Activated T-cell treated with anti-CD3 and anti-CD28 coated beads, Interleukin-2, amount 50 U/mL, for 24 hours (primary cell): ENCODE measurements at regions not wholly inside any gene's neighbourhood (a gene's known extent, or its start where the extent isn't known, plus 50 kb on each side); places are given as distances from the start of the nearest gene placed in this dataset.

Experiments used
- DNase-seq: peaks from one replicate; pipeline ENCODE4 v3.0.0-alpha.2; 2020
- H3K27ac Mint-ChIP-seq: 2 replicates; pipeline ENCODE4 v1.8.0; 2020; ENCODE audit warnings: mild to moderate bottlenecking, mixed read lengths
- H3K27me3 Mint-ChIP-seq: 2 replicates; pipeline ENCODE4 v1.8.0; 2020; ENCODE audit warnings: mixed read lengths
- H3K36me3 Mint-ChIP-seq: 2 replicates; pipeline ENCODE4 v1.8.0; 2020; ENCODE audit warnings: low read depth, mixed read lengths
- H3K4me1 Mint-ChIP-seq: 2 replicates; pipeline ENCODE4 v1.8.0; 2020; ENCODE audit warnings: low read depth, mixed read lengths
- H3K4me3 Mint-ChIP-seq: 2 replicates; pipeline ENCODE4 v1.8.0; 2020; ENCODE audit warnings: mild to moderate bottlenecking, moderate library complexity, mixed read lengths
- H3K9me3 Mint-ChIP-seq: 2 replicates; pipeline ENCODE4 v1.8.0; 2020; ENCODE audit warnings: mixed read lengths

- Mint-ChIP-seq H3K27ac (no peak overlapping the region), H3K9me3 (no peaks in the 10 kb centered on the region), H3K4me1 (peaks cover 5% of the 10 kb centered on the region), H3K27me3 (peaks cover 8% of the 10 kb centered on the region), H3K36me3 (no peaks in the 10 kb centered on the region), H3K4me3 (no peak overlapping the region)
- no peak for DNase-seq
Observed at GRCh38 chr9:86723346-86723745, 224.0 kb downstream of the GAS1 start.

DNA sequence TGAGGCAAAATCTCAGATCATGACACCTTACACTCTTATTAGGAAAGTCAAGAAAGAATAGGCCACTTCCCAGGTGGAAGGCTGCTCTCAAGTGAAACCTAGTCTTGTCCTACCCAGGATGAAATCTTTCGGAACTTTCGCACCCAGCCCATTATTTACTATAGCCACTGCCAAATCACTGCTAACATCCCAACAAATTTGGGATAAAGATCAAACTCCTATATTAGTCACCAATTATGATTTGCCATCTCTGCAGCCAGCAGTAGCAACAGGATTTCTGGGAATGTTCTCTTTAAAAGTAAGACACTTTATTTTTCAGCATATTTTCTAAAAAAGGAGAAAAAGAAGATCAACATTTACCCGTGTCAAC lies 224.6 kb downstream of the GAS1 start:
- Mint-ChIP-seq H3K27me3 (peaks cover 13% of the 10 kb centered on the region), H3K27ac (no peak overlapping the region), H3K4me3 (no peak overlapping the region), H3K4me1 (peaks cover 5% of the 10 kb centered on the region), H3K9me3 (no peaks in the 10 kb centered on the region), H3K36me3 (no peaks in the 10 kb centered on the region)
- no peak for DNase-seq

DNA sequence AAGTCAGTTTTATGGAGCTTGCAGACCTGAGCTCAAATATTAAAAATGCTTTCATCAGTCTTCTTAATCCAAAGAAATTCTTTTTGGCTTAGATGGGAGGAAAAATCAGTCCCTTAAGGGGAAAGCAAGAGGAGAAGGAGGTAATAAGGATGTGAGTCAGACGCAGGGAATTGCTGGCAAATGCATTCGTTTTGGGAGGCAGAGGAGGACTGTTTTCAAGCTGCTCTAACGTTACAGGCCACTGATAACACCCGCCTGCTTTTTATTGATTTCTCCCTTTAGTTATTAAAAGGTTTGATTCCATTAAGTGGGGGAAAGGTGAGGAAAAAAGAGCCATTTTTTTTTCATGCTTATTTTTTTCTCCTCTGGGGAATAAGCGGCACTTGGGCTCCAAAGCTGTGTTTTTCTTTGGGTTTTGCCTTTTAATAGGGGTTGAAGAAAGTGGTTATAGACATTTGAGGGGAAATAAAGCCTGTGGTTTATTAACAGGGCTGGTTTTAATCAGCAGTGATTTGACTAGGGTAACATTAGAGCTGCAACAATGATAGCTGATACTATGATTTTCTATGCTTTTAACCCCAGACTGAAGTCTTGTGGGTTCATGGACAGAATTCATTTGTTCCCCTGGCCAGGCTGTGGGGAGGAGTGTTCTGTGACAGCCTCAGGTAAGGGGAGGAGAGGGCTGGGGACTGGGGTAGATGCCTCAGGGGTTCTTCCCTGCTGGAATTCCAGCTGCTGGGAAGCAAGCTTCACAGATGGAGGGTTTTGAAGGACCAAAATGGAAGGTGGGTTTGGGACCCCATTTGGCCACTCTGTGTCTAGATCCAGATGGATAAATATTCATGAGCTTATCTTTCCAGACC lies 225.2 kb downstream of the GAS1 start:
- peaks cover 5% of the 10 kb centered on the region for H3K4me1 Mint-ChIP-seq
- H3K27me3 Mint-ChIP-seq: peaks cover 16% of the 10 kb centered on the region
- DNase-seq: no peak
- no peaks in the 10 kb centered on the region for H3K9me3 Mint-ChIP-seq
- H3K4me3 Mint-ChIP-seq: no peak overlapping the region
- H3K36me3 Mint-ChIP-seq: no peaks in the 10 kb centered on the region
- H3K27ac Mint-ChIP-seq: no peak overlapping the region

GRCh38 chr9:86721226-86721781 lies 226.0 kb downstream of the GAS1 start:
- no peaks in the 10 kb centered on the region for H3K36me3 Mint-ChIP-seq
- H3K4me3 Mint-ChIP-seq: no peak overlapping the region
- no peak for DNase-seq
- H3K4me1 Mint-ChIP-seq: peaks cover 5% of the 10 kb centered on the region
- H3K27me3 Mint-ChIP-seq: peaks cover 19% of the 10 kb centered on the region
- no peak overlapping the region for H3K27ac Mint-ChIP-seq
- H3K9me3 Mint-ChIP-seq: no peaks in the 10 kb centered on the region

DNA sequence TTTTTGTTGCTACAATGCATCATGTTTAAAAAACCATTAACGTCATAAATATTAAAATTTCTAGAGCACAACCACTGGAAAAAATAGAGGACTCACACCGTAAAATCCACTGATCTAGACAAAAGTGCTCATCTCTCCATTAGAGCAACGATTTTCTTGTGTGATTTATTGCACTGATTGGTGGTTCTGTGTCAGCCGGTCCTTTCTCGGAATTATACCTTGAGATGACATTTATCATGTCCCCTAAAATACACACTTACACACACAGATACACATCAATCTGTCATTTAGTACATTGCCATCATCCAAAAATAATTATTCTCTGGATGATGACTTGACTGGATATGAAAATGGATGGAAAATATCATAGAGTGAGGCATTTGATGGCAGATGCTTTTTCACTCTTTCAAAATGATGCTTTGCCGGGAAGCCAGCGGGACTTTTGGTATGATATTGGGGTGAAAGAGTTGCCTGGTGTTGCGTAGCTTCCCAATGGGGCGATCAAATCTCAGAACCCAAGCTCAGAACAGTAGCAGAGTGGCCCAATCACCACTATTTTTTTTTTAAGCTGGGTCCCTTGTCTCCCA lies 226.6 kb downstream of the GAS1 start:
- DNase-seq: no peak
- Mint-ChIP-seq H3K4me1 (peaks cover 5% of the 10 kb centered on the region), H3K4me3 (no peak overlapping the region), H3K27ac (no peak overlapping the region), H3K9me3 (no peaks in the 10 kb centered on the region), H3K27me3 (peaks cover 19% of the 10 kb centered on the region), H3K36me3 (no peaks in the 10 kb centered on the region)

- H3K36me3 Mint-ChIP-seq: no peaks in the 10 kb centered on the region
- no peaks in the 10 kb centered on the region for H3K9me3 Mint-ChIP-seq
- peaks cover 22% of the 10 kb centered on the region for H3K27me3 Mint-ChIP-seq
- H3K4me1 Mint-ChIP-seq: peaks cover 4% of the 10 kb centered on the region
- no peak overlapping the region for H3K27ac Mint-ChIP-seq
- no peak for DNase-seq
- no peak overlapping the region for H3K4me3 Mint-ChIP-seq
Observed at GRCh38 chr9:86718388-86719049, 228.8 kb downstream of the GAS1 start.

- Mint-ChIP-seq H3K9me3 (no peaks in the 10 kb centered on the region), H3K36me3 (no peaks in the 10 kb centered on the region), H3K4me1 (no peaks in the 10 kb centered on the region), H3K27me3 (peaks cover 22% of the 10 kb centered on the region), H3K27ac (no peak overlapping the region), H3K4me3 (no peak overlapping the region)
- DNase-seq: no peak
Observed at GRCh38 chr9:86716326-86716922, 230.9 kb downstream of the GAS1 start.

GRCh38 chr9:86714999-86715398 lies 232.3 kb downstream of the GAS1 start:
- Mint-ChIP-seq H3K36me3 (no peaks in the 10 kb centered on the region), H3K9me3 (no peaks in the 10 kb centered on the region), H3K27ac (no peak overlapping the region), H3K4me3 (no peak overlapping the region), H3K4me1 (no peaks in the 10 kb centered on the region), H3K27me3 (peaks cover 19% of the 10 kb centered on the region)
- no peak for DNase-seq

DNA sequence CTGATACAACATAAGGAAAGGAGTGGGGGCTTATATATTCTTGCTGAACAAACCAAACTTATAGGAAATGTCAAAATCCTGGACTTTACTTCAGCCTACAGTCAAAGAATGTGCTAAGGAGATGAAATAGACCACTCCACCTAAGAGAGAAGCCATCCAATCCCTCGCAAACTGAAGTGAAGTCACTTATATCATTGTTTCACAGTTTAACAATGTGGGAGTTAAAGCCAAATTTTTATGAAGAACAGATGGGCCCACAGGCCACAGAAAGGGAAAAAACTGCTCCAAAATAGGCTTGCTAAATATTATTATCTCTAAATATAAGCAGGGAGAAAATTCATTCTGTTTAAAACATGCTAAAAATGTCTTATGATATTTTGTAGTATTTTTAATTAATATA lies 233.3 kb downstream of the GAS1 start:
- H3K4me3 Mint-ChIP-seq: no peak overlapping the region
- no peaks in the 10 kb centered on the region for H3K36me3 Mint-ChIP-seq
- no peak for DNase-seq
- H3K27ac Mint-ChIP-seq: no peak overlapping the region
- H3K27me3 Mint-ChIP-seq: peaks cover 22% of the 10 kb centered on the region
- no peaks in the 10 kb centered on the region for H3K4me1 Mint-ChIP-seq
- H3K9me3 Mint-ChIP-seq: no peaks in the 10 kb centered on the region

DNA sequence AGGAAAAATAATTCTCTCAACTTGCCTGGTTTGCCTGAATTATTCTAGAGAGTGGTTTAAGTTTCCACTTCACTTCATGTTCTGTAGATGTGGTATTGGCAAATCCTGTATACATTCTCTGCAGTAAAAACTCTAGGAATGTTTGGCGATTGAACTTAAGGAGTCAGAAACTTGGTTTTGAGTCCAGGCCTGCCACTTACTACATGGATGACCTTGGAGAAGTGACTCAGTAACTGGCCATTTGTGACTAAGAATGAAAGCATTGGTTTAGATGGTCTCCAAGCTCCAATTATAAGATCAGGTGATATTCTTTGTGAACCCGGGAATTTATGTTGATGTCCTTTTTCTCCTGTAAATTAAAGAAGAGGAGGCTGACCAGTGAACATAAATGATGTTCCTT lies 233.8 kb downstream of the GAS1 start:
- Mint-ChIP-seq H3K4me3 (no peak overlapping the region), H3K4me1 (no peaks in the 10 kb centered on the region), H3K27ac (no peak overlapping the region), H3K27me3 (peaks cover 18% of the 10 kb centered on the region), H3K36me3 (no peaks in the 10 kb centered on the region), H3K9me3 (no peaks in the 10 kb centered on the region)
- DNase-seq: no peak

DNA sequence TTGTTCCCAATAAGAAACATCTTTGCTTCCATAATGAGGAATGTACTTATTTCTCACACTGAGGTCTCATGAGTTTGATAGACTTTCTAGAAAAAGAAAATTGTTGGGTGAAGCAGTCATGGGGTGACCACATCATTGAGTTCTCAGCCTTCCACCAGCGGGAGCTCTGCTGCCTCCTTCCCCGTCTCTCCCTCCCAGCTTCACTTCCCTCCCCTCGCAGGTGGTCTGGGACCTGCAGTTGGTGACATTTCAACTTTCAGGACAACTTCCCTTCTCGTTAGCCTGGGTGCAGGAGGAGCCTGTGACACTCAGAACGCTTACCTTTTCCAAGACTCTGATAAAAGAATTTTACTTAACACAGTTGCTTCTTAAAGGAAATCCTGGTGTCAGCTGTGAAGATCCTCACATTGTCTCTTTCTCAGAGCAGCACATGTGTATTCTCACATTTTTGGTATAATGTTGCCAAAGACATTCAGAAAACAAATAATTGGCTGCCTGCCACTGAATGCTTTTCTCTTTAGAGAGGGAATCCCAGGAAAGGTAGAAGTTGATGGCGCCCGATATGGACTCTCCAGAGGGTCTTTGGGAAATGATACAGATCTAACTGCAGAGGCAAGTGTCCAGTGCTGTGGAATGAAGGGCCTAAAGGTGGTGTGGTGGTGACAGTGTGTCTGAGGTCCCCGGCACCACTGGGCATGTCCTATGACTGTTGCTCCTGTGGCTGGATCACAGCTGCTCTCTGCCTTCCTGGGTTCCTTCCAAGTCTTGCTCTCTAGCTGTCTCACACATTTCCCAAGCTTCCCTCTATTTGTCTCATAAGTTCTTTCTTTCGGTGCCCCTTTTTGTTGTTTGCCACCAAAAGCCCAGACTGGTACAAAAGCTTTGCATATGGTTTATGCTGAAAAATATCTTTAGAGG lies 238.1 kb downstream of the GAS1 start:
- Mint-ChIP-seq H3K9me3 (no peaks in the 10 kb centered on the region), H3K36me3 (no peaks in the 10 kb centered on the region), H3K27ac (no peak overlapping the region), H3K27me3 (peaks cover 3% of the 10 kb centered on the region), H3K4me1 (no peaks in the 10 kb centered on the region), H3K4me3 (no peak overlapping the region)
- no peak for DNase-seq

GRCh38 chr9:86707932-86708510 lies 239.3 kb downstream of the GAS1 start:
- Mint-ChIP-seq H3K4me3 (no peak overlapping the region), H3K9me3 (no peaks in the 10 kb centered on the region), H3K27me3 (peaks cover 3% of the 10 kb centered on the region), H3K4me1 (no peaks in the 10 kb centered on the region), H3K27ac (no peak overlapping the region), H3K36me3 (no peaks in the 10 kb centered on the region)
- DNase-seq: no peak

DNA sequence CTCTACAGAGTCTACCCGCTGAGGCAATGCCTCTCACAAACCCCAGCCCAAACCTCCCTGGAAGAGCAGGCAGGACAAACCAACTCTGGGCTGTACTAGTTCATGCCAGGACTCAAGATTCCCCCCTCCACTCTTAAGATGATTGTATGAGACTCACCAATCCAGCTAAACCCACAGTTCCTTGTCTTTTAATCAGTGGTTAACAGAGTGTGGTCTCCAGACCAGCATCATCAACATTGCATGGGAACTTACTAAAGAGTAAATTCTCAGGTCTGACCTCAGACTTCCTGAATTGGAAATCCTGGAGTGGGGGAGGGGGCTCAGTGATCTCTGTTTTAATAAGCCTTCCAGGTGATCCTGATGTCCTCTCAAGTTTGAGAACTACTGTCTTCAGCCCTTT lies 240.9 kb downstream of the GAS1 start:
- no peak for DNase-seq

More for the DNA sequence above, 240.9 kb downstream of the GAS1 start:
- H3K9me3 Mint-ChIP-seq: no peaks in the 10 kb centered on the region
- H3K36me3 Mint-ChIP-seq: no peaks in the 10 kb centered on the region
- no peak overlapping the region for H3K27ac Mint-ChIP-seq
- peaks cover 9% of the 10 kb centered on the region for H3K27me3 Mint-ChIP-seq
- H3K4me1 Mint-ChIP-seq: no peaks in the 10 kb centered on the region
- H3K4me3 Mint-ChIP-seq: no peak overlapping the region
